ENCODE measurements at regions not wholly inside any gene's neighbourhood (a gene's known extent, or its start where the extent isn't known, plus 50 kb on each side); places are given as distances from the start of the nearest gene placed in this dataset.

GRCh38 chr2:180101846-180102245, 94.7 kb upstream of the CWC22 start:
- H3K27ac ChIP-seq (ENCODE audit: extremely low read depth, low read depth, low read length) = no peak overlapping the region
- H3K4me3 ChIP-seq (ENCODE audit: low read depth, low read length) = no peak overlapping the region
- H3K4me1 ChIP-seq (ENCODE audit: control insufficient read depth, insufficient read depth, low read length) = no peaks in the 10 kb centered on the region
- H3K9me3 ChIP-seq (ENCODE audit: control insufficient read depth, insufficient read depth, low read depth, low read length) = no peaks in the 10 kb centered on the region
- no peaks in the 10 kb centered on the region for H3K36me3 ChIP-seq (ENCODE audit: control insufficient read depth in 2 of 2, insufficient read depth in 1 of 2, low read length in 2 of 2)
- ChIA-PET POLR2A (no interaction called here), CTCF (no interaction called here)
- no peak for TF ChIP-seq ZNF677 (tag by site-specific recombination; IDR thresholded peaks at IDR 0.05)
- TF ChIP-seq ZSCAN4 (tag by site-specific recombination; IDR thresholded peaks at IDR 0.05) = no peak
- no peak for TF ChIP-seq ZNF560 (tag by site-specific recombination; IDR thresholded peaks at IDR 0.05; ENCODE audit: borderline replicate concordance)
- TF ChIP-seq ZNF24 (tag by site-specific recombination; IDR thresholded peaks at IDR 0.05) = no peak
- TF ChIP-seq ZNF223 (tag by site-specific recombination; IDR thresholded peaks at IDR 0.05) = no peak
- TF ChIP-seq ZNF23 (tag by site-specific recombination; IDR thresholded peaks at IDR 0.05; ENCODE audit: borderline replicate concordance) = no peak
- no peak for TF ChIP-seq ZNF549 (tag by site-specific recombination; IDR thresholded peaks at IDR 0.05)
- no peak for TF ChIP-seq ZSCAN16 (tag by site-specific recombination; IDR thresholded peaks at IDR 0.05)
- no peak for TF ChIP-seq ZNF140 (tag by site-specific recombination; IDR thresholded peaks at IDR 0.05)
- no peak for TF ChIP-seq ZNF548 (tag by site-specific recombination; IDR thresholded peaks at IDR 0.05)
- no peak for TF ChIP-seq ZNF202 (tag by site-specific recombination; IDR thresholded peaks at IDR 0.05; ENCODE audit: borderline replicate concordance)
- TF ChIP-seq RBAK (tag by site-specific recombination; IDR thresholded peaks at IDR 0.05) = no peak
- TF ChIP-seq ZNF830 (tag by site-specific recombination; IDR thresholded peaks at IDR 0.05; ENCODE audit: low read depth) = no peak
- no peak for TF ChIP-seq ZXDB (tag by site-specific recombination; IDR thresholded peaks at IDR 0.05)
- TF ChIP-seq ZBTB1 (tag by site-specific recombination; IDR thresholded peaks at IDR 0.05) = no peak
- TF ChIP-seq ZNF302 (tag by site-specific recombination; IDR thresholded peaks at IDR 0.05; ENCODE audit: low read depth) = no peak
- TF ChIP-seq, protein P1, sequence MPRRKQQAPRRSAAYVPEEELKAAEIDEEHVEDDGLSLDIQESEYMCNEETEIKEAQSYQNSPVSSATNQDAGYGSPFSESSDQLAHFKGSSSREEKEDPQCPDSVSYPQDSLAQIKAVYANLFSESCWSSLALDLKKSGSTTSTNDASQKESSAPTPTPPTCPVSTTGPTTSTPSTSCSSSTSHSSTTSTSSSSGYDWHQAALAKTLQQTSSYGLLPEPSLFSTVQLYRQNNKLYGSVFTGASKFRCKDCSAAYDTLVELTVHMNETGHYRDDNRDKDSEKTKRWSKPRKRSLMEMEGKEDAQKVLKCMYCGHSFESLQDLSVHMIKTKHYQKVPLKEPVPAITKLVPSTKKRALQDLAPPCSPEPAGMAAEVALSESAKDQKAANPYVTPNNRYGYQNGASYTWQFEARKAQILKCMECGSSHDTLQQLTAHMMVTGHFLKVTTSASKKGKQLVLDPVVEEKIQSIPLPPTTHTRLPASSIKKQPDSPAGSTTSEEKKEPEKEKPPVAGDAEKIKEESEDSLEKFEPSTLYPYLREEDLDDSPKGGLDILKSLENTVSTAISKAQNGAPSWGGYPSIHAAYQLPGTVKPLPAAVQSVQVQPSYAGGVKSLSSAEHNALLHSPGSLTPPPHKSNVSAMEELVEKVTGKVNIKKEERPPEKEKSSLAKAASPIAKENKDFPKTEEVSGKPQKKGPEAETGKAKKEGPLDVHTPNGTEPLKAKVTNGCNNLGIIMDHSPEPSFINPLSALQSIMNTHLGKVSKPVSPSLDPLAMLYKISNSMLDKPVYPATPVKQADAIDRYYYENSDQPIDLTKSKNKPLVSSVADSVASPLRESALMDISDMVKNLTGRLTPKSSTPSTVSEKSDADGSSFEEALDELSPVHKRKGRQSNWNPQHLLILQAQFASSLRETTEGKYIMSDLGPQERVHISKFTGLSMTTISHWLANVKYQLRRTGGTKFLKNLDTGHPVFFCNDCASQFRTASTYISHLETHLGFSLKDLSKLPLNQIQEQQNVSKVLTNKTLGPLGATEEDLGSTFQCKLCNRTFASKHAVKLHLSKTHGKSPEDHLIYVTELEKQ (tag by site-specific recombination; IDR thresholded peaks at IDR 0.05; ENCODE audit: borderline replicate concordance) = no peak
- TF ChIP-seq ZFP41 (tag by site-specific recombination; IDR thresholded peaks at IDR 0.05; ENCODE audit: borderline replicate concordance) = no peak
- no peak for TF ChIP-seq ZNF398 (tag by site-specific recombination; IDR thresholded peaks at IDR 0.05)

GRCh38 chr2:180099308-180099707, 92.2 kb upstream of the CWC22 start:
- POLR2A ChIA-PET = no interaction called here
- Histone ChIP-seq H3K27ac (ENCODE audit: extremely low read depth, low read depth, low read length) (no peak overlapping the region), H3K9me3 (ENCODE audit: control insufficient read depth, insufficient read depth, low read depth, low read length) (no peaks in the 10 kb centered on the region), H3K4me3 (ENCODE audit: low read depth, low read length) (no peak overlapping the region), H3K36me3 (ENCODE audit: control insufficient read depth in 2 of 2, insufficient read depth in 1 of 2, low read length in 2 of 2) (no peaks in the 10 kb centered on the region), H3K4me1 (ENCODE audit: control insufficient read depth, insufficient read depth, low read length) (no peaks in the 10 kb centered on the region)
- TF ChIP-seq ZNF529 (tag by site-specific recombination; IDR thresholded peaks at IDR 0.05; ENCODE audit: insufficient replicate concordance) (no peak), ZNF449 (tag by site-specific recombination; IDR thresholded peaks at IDR 0.05) (no peak), ZNF701 (tag by site-specific recombination; IDR thresholded peaks at IDR 0.05) (no peak), ZNF202 (tag by site-specific recombination; IDR thresholded peaks at IDR 0.05; ENCODE audit: borderline replicate concordance) (no peak), ZNF214 (tag by site-specific recombination; IDR thresholded peaks at IDR 0.05; ENCODE audit: borderline replicate concordance) (no peak)
- TF ChIP-seq, protein P2, sequence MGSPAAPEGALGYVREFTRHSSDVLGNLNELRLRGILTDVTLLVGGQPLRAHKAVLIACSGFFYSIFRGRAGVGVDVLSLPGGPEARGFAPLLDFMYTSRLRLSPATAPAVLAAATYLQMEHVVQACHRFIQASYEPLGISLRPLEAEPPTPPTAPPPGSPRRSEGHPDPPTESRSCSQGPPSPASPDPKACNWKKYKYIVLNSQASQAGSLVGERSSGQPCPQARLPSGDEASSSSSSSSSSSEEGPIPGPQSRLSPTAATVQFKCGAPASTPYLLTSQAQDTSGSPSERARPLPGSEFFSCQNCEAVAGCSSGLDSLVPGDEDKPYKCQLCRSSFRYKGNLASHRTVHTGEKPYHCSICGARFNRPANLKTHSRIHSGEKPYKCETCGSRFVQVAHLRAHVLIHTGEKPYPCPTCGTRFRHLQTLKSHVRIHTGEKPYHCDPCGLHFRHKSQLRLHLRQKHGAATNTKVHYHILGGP (tag by site-specific recombination; IDR thresholded peaks at IDR 0.05) = no peak
- CTCF ChIA-PET = no interaction called here
